ENCODE measurements at regions not wholly inside any gene's neighbourhood (a gene's known extent, or its start where the extent isn't known, plus 50 kb on each side); places are given as distances from the start of the nearest gene placed in this dataset.

- BruUV-seq (replicated peaks) = no TSS peak
- CTCF ChIA-PET = interaction anchor here (0.7 kb wide), 1 partner anchor 512 kb away, joined by 3 read pairs; no protein-coding TSS in a partner anchor
- intact Hi-C loops (cut with micrococcal nuclease; ENCODE audit: unreplicated experiment) = loop anchor here (5.0 kb wide), 1 partner anchor 192 kb away; no protein-coding TSS in a partner anchor
- H3K36me3 Mint-ChIP-seq (ENCODE audit: insufficient read depth, unreplicated experiment) = no peaks in the 10 kb centered on the region
- H3K4me1 Mint-ChIP-seq (ENCODE audit: low read depth, unreplicated experiment) = no peaks in the 10 kb centered on the region
- no peak for TF ChIP-seq CTCF (IDR thresholded peaks at IDR 0.05; ENCODE audit: unreplicated experiment)
- no peak overlapping the region for H3K4me3 Mint-ChIP-seq (ENCODE audit: low read depth, unreplicated experiment)
- H3K9me3 Mint-ChIP-seq (ENCODE audit: low read depth, unreplicated experiment) = no peaks in the 10 kb centered on the region
- no peak overlapping the region for H3K27ac Mint-ChIP-seq (ENCODE audit: unreplicated experiment)
- H3K27me3 Mint-ChIP-seq (ENCODE audit: unreplicated experiment) = no peaks in the 10 kb centered on the region
- DNase-seq = no peak
These were observed 143.2 kb downstream of the RAP2B start for GRCh38 chr3:153305189-153305588.

GRCh38 chr3:153311541-153311940 lies 149.5 kb downstream of the RAP2B start:
- H3K4me3 Mint-ChIP-seq (ENCODE audit: low read depth, unreplicated experiment) = no peak overlapping the region
- CTCF ChIA-PET = no interaction called here
- intact Hi-C loops (cut with micrococcal nuclease; ENCODE audit: unreplicated experiment) = no loop called here

DNA sequence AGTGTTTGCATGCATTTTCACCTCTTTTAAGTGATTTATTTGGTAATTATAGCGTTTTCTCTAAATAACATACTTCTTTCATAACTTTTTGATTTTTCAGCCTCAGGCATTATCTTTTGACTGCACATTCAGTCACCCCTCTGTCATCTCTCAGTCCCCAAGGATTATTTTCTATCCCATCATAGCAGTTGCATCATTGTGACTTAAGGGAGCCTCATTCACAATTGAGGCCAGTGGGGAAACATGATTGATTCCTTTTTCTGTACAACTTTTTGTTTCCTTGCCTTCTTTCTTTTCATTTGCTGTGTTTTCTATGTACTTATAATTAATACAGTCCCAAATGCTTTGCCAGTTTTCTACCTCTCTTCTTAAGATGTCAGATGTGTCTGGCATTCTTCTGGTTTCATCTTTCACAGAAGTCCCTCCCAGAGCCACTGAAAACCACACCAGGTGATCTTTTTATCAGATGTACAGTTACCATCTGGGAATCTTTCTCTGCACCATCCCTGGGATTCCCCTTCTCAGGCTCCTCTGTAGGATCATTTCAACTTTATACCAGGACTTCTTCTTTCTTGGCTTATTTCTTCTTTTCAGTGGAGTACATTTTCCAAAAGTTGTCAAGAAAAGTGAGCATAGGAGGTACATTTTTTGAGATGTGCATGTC lies 151.4 kb downstream of the RAP2B start:
- intact Hi-C loops (cut with micrococcal nuclease; ENCODE audit: unreplicated experiment) = no loop called here
- H3K4me3 Mint-ChIP-seq (ENCODE audit: low read depth, unreplicated experiment) = no peak overlapping the region
- no peaks in the 10 kb centered on the region for H3K4me1 Mint-ChIP-seq (ENCODE audit: low read depth, unreplicated experiment)
- no peak for DNase-seq
- no peak for TF ChIP-seq CTCF (IDR thresholded peaks at IDR 0.05; ENCODE audit: unreplicated experiment)
- CTCF ChIA-PET = interaction anchor here (0.6 to 0.7 kb wide), 2 partner anchors 10 to 348 kb away, joined by 3 to 4 read pairs; no protein-coding TSS in a partner anchor
- no peak overlapping the region for H3K27ac Mint-ChIP-seq (ENCODE audit: unreplicated experiment)
- BruUV-seq (replicated peaks) = no TSS peak
- no peaks in the 10 kb centered on the region for H3K36me3 Mint-ChIP-seq (ENCODE audit: insufficient read depth, unreplicated experiment)
- no peaks in the 10 kb centered on the region for H3K27me3 Mint-ChIP-seq (ENCODE audit: unreplicated experiment)
- H3K9me3 Mint-ChIP-seq (ENCODE audit: low read depth, unreplicated experiment) = peaks cover 6% of the 10 kb centered on the region

More at GRCh38 chr3:153311541-153311940, 149.5 kb downstream of the RAP2B start:
- no peak for DNase-seq
- H3K27me3 Mint-ChIP-seq (ENCODE audit: unreplicated experiment) = no peaks in the 10 kb centered on the region
- no TSS peak for BruUV-seq (replicated peaks)
- no peak overlapping the region for H3K27ac Mint-ChIP-seq (ENCODE audit: unreplicated experiment)
- no peak for TF ChIP-seq CTCF (IDR thresholded peaks at IDR 0.05; ENCODE audit: unreplicated experiment)
- no peaks in the 10 kb centered on the region for H3K36me3 Mint-ChIP-seq (ENCODE audit: insufficient read depth, unreplicated experiment)
- H3K4me1 Mint-ChIP-seq (ENCODE audit: low read depth, unreplicated experiment) = no peaks in the 10 kb centered on the region
- H3K9me3 Mint-ChIP-seq (ENCODE audit: low read depth, unreplicated experiment) = peaks cover 6% of the 10 kb centered on the region

- H3K27me3 Mint-ChIP-seq (ENCODE audit: unreplicated experiment) = no peaks in the 10 kb centered on the region
- no peak for DNase-seq
- peaks cover 6% of the 10 kb centered on the region for H3K9me3 Mint-ChIP-seq (ENCODE audit: low read depth, unreplicated experiment)
- no TSS peak for BruUV-seq (replicated peaks)
- no peak overlapping the region for H3K27ac Mint-ChIP-seq (ENCODE audit: unreplicated experiment)
- intact Hi-C loops (cut with micrococcal nuclease; ENCODE audit: unreplicated experiment) = no loop called here
- H3K4me1 Mint-ChIP-seq (ENCODE audit: low read depth, unreplicated experiment) = no peaks in the 10 kb centered on the region
- TF ChIP-seq CTCF (IDR thresholded peaks at IDR 0.05; ENCODE audit: unreplicated experiment) = no peak
- CTCF ChIA-PET = no interaction called here
- H3K36me3 Mint-ChIP-seq (ENCODE audit: insufficient read depth, unreplicated experiment) = no peaks in the 10 kb centered on the region
- H3K4me3 Mint-ChIP-seq (ENCODE audit: low read depth, unreplicated experiment) = no peak overlapping the region
These were observed 152.0 kb downstream of the RAP2B start for GRCh38 chr3:153314038-153314437.
